HFFc6 (cell line): ENCODE measurements at regions not wholly inside any gene's neighbourhood (a gene's known extent, or its start where the extent isn't known, plus 50 kb on each side); places are given as distances from the start of the nearest gene placed in this dataset.

Experiments used
- DNase-seq: peaks from one replicate; pipeline ENCODE4 v3.0.0-alpha.2; 2018
- H3K27ac Mint-ChIP-seq: 2 replicates; pipeline ENCODE4 v1.8.0; 2020; ENCODE audit warnings: mild to moderate bottlenecking, mixed read lengths
- H3K27me3 Mint-ChIP-seq: 2 replicates; pipeline ENCODE4 v1.8.0; 2021; ENCODE audit warnings: mild to moderate bottlenecking, moderate library complexity, mixed read lengths; ENCODE audit not compliant: insufficient read depth
- H3K36me3 Mint-ChIP-seq: 2 replicates; pipeline ENCODE4 v1.8.0; 2021; ENCODE audit warnings: low read depth, mixed read lengths
- H3K4me1 Mint-ChIP-seq: 2 replicates; pipeline ENCODE4 v1.8.0; 2020; ENCODE audit warnings: low read depth, mixed read lengths
- H3K4me3 Mint-ChIP-seq: 2 replicates; pipeline ENCODE4 v1.8.0; 2020; ENCODE audit warnings: mild to moderate bottlenecking, moderate library complexity, mixed read lengths
- H3K9me3 Mint-ChIP-seq: 2 replicates; pipeline ENCODE4 v1.8.0; 2020; ENCODE audit warnings: mild to moderate bottlenecking, mixed read lengths
- CTCF ChIP-seq: fragments of 200-600 bp; sonication (generic); IDR thresholded peaks from 2 replicates; pipeline ENCODE4 v1.5.0; 2021; ENCODE audit warnings: antibody characterized with exemption, mild to moderate bottlenecking

- Mint-ChIP-seq H3K36me3 (peaks cover 5% of the 10 kb centered on the region; the same call in 1 of the 2 replicates), H3K4me1 (no peaks in the 10 kb centered on the region), H3K4me3 (no peak overlapping the region), H3K27ac (no peak overlapping the region), H3K27me3 (no peaks in the 10 kb centered on the region), H3K9me3 (peaks cover 31% of the 10 kb centered on the region)
- no peak for DNase-seq
- no peak for TF ChIP-seq CTCF
These were observed 979.6 kb upstream of the SPRY2 start for GRCh38 chr13:81320516-81320915.

GRCh38 chr13:81319351-81319750 lies 978.4 kb upstream of the SPRY2 start:
- H3K27me3 Mint-ChIP-seq: no peaks in the 10 kb centered on the region
- no peak overlapping the region for H3K27ac Mint-ChIP-seq
- no peaks in the 10 kb centered on the region for H3K4me1 Mint-ChIP-seq
- peaks cover 5% of the 10 kb centered on the region; the same call in 1 of the 2 replicates for H3K36me3 Mint-ChIP-seq
- no peak for DNase-seq
- no peak overlapping the region for H3K4me3 Mint-ChIP-seq
- no peak for TF ChIP-seq CTCF
- peaks cover 31% of the 10 kb centered on the region for H3K9me3 Mint-ChIP-seq

- Mint-ChIP-seq H3K27ac (no peak overlapping the region), H3K27me3 (no peaks in the 10 kb centered on the region), H3K9me3 (peaks cover 29% of the 10 kb centered on the region), H3K36me3 (peaks cover 4% of the 10 kb centered on the region; the same call in 1 of the 2 replicates), H3K4me1 (no peaks in the 10 kb centered on the region), H3K4me3 (no peak overlapping the region)
- DNase-seq: no peak
- no peak for TF ChIP-seq CTCF
These were observed 977.5 kb upstream of the SPRY2 start for GRCh38 chr13:81318231-81319019.

GRCh38 chr13:81314461-81314860 lies 973.5 kb upstream of the SPRY2 start:
- peaks cover 19% of the 10 kb centered on the region for H3K9me3 Mint-ChIP-seq
- H3K27ac Mint-ChIP-seq: no peak overlapping the region
- no peaks in the 10 kb centered on the region for H3K36me3 Mint-ChIP-seq
- H3K27me3 Mint-ChIP-seq: no peaks in the 10 kb centered on the region
- no peak for TF ChIP-seq CTCF
- no peaks in the 10 kb centered on the region for H3K4me1 Mint-ChIP-seq
- DNase-seq: no peak
- no peak overlapping the region for H3K4me3 Mint-ChIP-seq

GRCh38 chr13:81305928-81306327 lies 965.0 kb upstream of the SPRY2 start:
- H3K36me3 Mint-ChIP-seq: no peaks in the 10 kb centered on the region
- H3K27ac Mint-ChIP-seq: no peak overlapping the region
- TF ChIP-seq CTCF: no peak
- H3K4me1 Mint-ChIP-seq: no peaks in the 10 kb centered on the region
- H3K4me3 Mint-ChIP-seq: no peak overlapping the region
- H3K27me3 Mint-ChIP-seq: no peaks in the 10 kb centered on the region
- peaks cover 5% of the 10 kb centered on the region for H3K9me3 Mint-ChIP-seq
- DNase-seq: no peak
